Memory B cell (primary cell): ENCODE measurements at regions not wholly inside any gene's neighbourhood (a gene's known extent, or its start where the extent isn't known, plus 50 kb on each side); places are given as distances from the start of the nearest gene placed in this dataset.

ENCODE experiments used
- ATAC-seq: fragments of 150-1000 bp; cut with Tn5 transposase; 2 replicates; pipeline ENCODE4 v1.10.0; 2021; ENCODE audit warnings: low read depth, mild to moderate bottlenecking, moderate library complexity
- DNase-seq, 2 donors: peaks; one replicate each; pipeline ENCODE4 v3.0.0; 2022; ENCODE audit warnings: low spot score in 2 of 2
- H3K27ac Mint-ChIP-seq: one replicate; pipeline ENCODE4 v1.8.0; 2022; ENCODE audit warnings: mild to moderate bottlenecking, moderate library complexity, mixed read lengths
- H3K27me3 Mint-ChIP-seq: one replicate; pipeline ENCODE4 v1.8.0; 2022; ENCODE audit warnings: mixed read lengths
- H3K36me3 Mint-ChIP-seq: one replicate; pipeline ENCODE4 v1.8.0; 2022; ENCODE audit warnings: mild to moderate bottlenecking, mixed read lengths
- H3K4me1 Mint-ChIP-seq: one replicate; pipeline ENCODE4 v1.8.0; 2022; ENCODE audit warnings: mixed read lengths
- H3K4me3 Mint-ChIP-seq: one replicate; pipeline ENCODE4 v1.8.0; 2022; ENCODE audit warnings: mild to moderate bottlenecking, moderate library complexity, mixed read lengths
- H3K9me3 Mint-ChIP-seq: one replicate; pipeline ENCODE4 v1.8.0; 2022; ENCODE audit warnings: mixed read lengths

GRCh38 chr3:28868897-28869296, 412.0 kb upstream of the RBMS3 start:
- peaks cover 11% of the 10 kb centered on the region for H3K9me3 Mint-ChIP-seq
- no peak overlapping the region for H3K4me3 Mint-ChIP-seq
- no peaks in the 10 kb centered on the region for H3K4me1 Mint-ChIP-seq
- H3K27ac Mint-ChIP-seq = no peak overlapping the region
- DNase-seq (no peak), ATAC-seq (no peak)
- H3K27me3 Mint-ChIP-seq = no peaks in the 10 kb centered on the region
- no peaks in the 10 kb centered on the region for H3K36me3 Mint-ChIP-seq

GRCh38 chr3:28877912-28878311, 403.0 kb upstream of the RBMS3 start:
- no peak for ATAC-seq
- no peak overlapping the region for H3K4me3 Mint-ChIP-seq

DNA sequence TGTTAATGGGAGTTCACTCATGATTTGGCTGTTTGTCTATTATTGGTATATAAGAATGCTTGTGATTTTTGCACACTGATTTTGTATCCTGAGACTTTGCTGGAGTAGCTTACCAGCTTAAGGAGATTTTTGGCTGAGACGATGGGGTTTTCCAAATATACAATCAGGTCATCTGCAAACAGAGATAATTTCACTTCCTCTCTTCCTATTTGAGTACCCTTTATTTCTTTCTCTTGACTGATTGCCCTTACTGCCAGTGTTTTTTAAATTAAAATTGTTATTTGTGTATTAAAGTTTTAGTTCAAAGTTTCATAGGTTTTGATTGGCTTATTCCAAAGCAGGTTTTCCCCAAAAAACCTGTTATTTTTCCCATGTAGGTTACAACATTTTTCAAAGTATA, 390.5 kb upstream of the RBMS3 start:
- Mint-ChIP-seq H3K36me3 (no peaks in the 10 kb centered on the region), H3K4me1 (no peaks in the 10 kb centered on the region), H3K27me3 (no peaks in the 10 kb centered on the region), H3K27ac (no peak overlapping the region), H3K4me3 (no peak overlapping the region), H3K9me3 (no peaks in the 10 kb centered on the region)
- ATAC-seq (no peak), DNase-seq (no peak)

More at GRCh38 chr3:28877912-28878311, 403.0 kb upstream of the RBMS3 start:
- DNase-seq = no peak
- H3K27ac Mint-ChIP-seq = no peak overlapping the region
- no peaks in the 10 kb centered on the region for H3K4me1 Mint-ChIP-seq
- peaks cover 8% of the 10 kb centered on the region for H3K9me3 Mint-ChIP-seq
- H3K27me3 Mint-ChIP-seq = peaks cover 2% of the 10 kb centered on the region
- H3K36me3 Mint-ChIP-seq = no peaks in the 10 kb centered on the region

GRCh38 chr3:28891485-28891884, 389.4 kb upstream of the RBMS3 start:
- Mint-ChIP-seq H3K27me3 (no peaks in the 10 kb centered on the region), H3K4me3 (no peak overlapping the region), H3K4me1 (no peaks in the 10 kb centered on the region), H3K36me3 (no peaks in the 10 kb centered on the region), H3K27ac (no peak overlapping the region), H3K9me3 (no peaks in the 10 kb centered on the region)
- ATAC-seq (no peak), DNase-seq (no peak)

DNA sequence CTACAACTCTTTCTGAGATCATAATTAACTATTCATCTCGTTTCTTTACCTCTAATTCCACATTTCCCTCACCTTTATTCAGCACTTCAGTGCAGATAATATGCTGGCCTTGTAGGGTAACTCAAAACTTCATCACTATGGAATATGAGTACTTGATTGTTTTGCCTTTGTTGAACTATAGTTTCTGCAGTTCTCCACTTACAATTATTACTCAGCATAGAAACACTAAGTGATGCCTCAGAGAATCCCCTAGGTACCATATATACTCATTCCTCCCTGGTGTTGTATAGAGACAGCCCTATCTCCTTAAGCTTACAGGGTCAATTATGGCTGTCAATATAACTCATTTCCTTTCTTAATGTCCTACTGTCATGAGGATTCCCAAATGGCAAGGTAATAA, 380.6 kb upstream of the RBMS3 start:
- no peaks in the 10 kb centered on the region for H3K9me3 Mint-ChIP-seq
- no peaks in the 10 kb centered on the region for H3K27me3 Mint-ChIP-seq
- H3K27ac Mint-ChIP-seq = no peak overlapping the region
- H3K36me3 Mint-ChIP-seq = no peaks in the 10 kb centered on the region
- no peaks in the 10 kb centered on the region for H3K4me1 Mint-ChIP-seq
- no peak overlapping the region for H3K4me3 Mint-ChIP-seq
- ATAC-seq (no peak), DNase-seq (no peak)

DNA sequence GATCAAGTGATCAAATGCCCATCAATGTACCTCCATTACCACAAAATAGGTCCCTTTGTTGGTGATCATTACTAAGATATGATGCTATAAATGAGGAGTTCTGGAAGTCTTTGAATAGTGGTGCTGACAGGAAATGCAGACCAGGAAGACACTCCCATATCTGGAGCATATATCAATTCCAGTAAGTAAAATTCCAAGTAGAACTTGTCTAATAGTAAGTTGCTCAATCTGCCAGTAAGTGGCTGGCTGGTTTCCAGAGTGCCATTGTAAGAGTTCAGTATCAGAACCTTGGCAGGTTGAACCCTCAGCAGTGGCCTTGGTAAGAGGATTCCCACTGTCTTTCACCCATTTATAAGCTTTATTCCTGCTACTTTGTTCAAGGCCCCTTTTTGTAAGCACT, 379.9 kb upstream of the RBMS3 start:
- Mint-ChIP-seq H3K4me1 (no peaks in the 10 kb centered on the region), H3K4me3 (no peak overlapping the region), H3K27me3 (no peaks in the 10 kb centered on the region), H3K9me3 (no peaks in the 10 kb centered on the region), H3K27ac (no peak overlapping the region), H3K36me3 (no peaks in the 10 kb centered on the region)
- no peak for DNase-seq
- no peak for ATAC-seq

DNA sequence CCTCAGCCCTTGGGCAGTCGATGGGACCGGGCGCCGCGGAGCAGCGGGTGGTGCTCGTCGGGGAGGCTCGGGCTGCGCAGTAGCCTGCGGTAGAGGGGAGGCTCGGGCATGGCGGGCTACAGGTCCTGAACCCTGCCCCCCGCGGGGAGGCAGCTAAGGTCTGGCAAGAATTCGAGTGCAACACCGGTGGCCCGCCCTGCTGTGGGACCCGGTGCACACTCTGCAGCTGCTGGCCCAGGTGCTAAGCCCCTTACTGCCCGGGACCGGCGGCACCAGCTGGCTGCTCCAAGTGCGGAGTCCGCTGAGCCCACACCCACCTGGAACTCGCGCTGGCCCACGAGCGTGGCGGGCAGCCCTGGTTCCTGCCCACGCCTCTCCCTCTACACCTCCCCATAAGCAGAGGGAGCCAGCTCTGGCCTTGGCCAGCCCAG, 377.7 kb upstream of the RBMS3 start:
- no peak overlapping the region for H3K27ac Mint-ChIP-seq
- no peaks in the 10 kb centered on the region for H3K36me3 Mint-ChIP-seq
- no peaks in the 10 kb centered on the region for H3K4me1 Mint-ChIP-seq
- no peaks in the 10 kb centered on the region for H3K27me3 Mint-ChIP-seq
- peaks cover 2% of the 10 kb centered on the region for H3K9me3 Mint-ChIP-seq
- H3K4me3 Mint-ChIP-seq = no peak overlapping the region
- no peak for DNase-seq
- no peak for ATAC-seq

GRCh38 chr3:28905798-28906197, 375.1 kb upstream of the RBMS3 start:
- Mint-ChIP-seq H3K4me1 (no peaks in the 10 kb centered on the region), H3K9me3 (peaks cover 2% of the 10 kb centered on the region), H3K36me3 (no peaks in the 10 kb centered on the region), H3K4me3 (no peak overlapping the region), H3K27ac (no peak overlapping the region), H3K27me3 (no peaks in the 10 kb centered on the region)
- ATAC-seq = no peak
- no peak for DNase-seq

DNA sequence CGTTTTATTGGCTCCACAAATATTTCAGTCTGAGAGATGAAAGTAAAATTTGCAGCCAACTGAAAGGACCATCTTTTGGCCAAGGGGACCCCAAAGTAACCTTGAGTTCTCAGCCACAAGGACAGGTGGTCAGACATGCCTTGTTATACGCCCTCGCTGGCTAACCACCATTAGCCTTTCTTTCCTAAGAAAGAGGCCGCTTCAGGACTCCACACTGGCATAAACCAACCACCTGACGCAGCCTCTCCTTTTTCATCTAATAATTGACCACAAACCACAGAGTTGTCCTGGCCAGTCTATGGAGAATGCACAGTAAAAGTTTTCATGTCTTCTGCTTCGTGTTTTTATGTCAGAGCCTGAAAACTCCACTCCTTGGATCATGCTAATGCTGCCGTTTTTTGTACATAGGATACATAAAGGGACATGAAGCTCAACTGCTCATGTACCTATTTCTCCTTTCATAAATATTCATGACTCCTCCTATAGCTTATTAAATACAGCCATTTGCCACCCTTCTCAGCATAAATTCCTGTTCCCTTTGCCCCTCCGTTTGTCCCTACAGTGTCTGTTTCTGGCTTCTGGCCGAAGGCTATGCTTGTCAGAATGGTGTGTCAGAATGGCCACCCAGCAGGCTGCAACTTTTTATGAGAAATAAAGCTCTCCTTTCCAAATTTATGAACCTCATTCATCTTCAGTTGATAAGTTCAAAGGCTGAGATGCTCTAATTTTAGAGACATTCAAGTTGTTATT, 374.1 kb upstream of the RBMS3 start:
- no peaks in the 10 kb centered on the region for H3K4me1 Mint-ChIP-seq
- no peaks in the 10 kb centered on the region for H3K36me3 Mint-ChIP-seq
- ATAC-seq (no peak), DNase-seq (no peak)
- H3K4me3 Mint-ChIP-seq = no peak overlapping the region
- no peaks in the 10 kb centered on the region for H3K27me3 Mint-ChIP-seq
- peaks cover 2% of the 10 kb centered on the region for H3K9me3 Mint-ChIP-seq
- H3K27ac Mint-ChIP-seq = no peak overlapping the region

GRCh38 chr3:28907616-28908015, 373.3 kb upstream of the RBMS3 start:
- DNase-seq = no peak
- no peak overlapping the region for H3K27ac Mint-ChIP-seq
- peaks cover 2% of the 10 kb centered on the region for H3K9me3 Mint-ChIP-seq
- ATAC-seq = no peak
- no peaks in the 10 kb centered on the region for H3K36me3 Mint-ChIP-seq
- H3K27me3 Mint-ChIP-seq = no peaks in the 10 kb centered on the region
- no peak overlapping the region for H3K4me3 Mint-ChIP-seq
- H3K4me1 Mint-ChIP-seq = no peaks in the 10 kb centered on the region

- no peak for ATAC-seq
Observed at GRCh38 chr3:28912120-28912885, 368.6 kb upstream of the RBMS3 start.

DNA sequence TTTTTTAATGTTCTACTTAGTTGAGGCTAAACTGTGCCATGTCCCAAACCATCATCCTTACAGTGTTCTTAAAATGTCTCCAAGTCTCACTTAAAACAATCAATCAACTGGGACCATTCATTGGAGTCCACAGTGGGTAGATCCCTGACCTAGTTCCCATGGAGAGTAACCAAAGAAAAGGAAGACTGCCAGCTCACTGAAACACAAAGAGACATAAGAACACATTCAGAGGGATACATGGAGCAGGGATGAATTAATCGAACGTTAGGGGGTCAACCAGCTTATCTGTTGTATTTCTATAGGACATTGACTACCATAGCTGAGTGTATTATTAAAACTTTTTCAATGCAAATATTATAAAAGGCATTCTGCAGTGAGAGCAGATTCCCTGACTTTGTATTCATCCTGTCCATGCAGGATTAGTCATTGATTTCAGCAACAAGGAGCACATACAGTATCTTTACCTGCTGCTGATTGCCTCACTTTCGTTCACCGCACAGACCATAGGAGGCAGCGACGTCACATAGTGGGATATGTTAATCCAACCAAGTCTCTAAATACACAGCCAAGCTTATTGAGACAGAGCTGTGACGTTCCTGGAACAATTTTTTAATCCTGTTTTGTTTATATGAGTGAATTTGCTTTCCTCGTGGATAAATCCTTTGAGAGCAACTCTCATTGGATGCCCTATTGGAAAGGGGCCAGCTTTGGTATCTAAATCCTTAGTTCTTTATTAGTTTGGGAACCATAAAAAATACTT, 364.9 kb upstream of the RBMS3 start:
- Mint-ChIP-seq H3K27ac (no peak overlapping the region), H3K9me3 (no peaks in the 10 kb centered on the region), H3K4me3 (no peak overlapping the region), H3K27me3 (no peaks in the 10 kb centered on the region), H3K4me1 (peaks cover 6% of the 10 kb centered on the region), H3K36me3 (no peaks in the 10 kb centered on the region)
- no peak for DNase-seq
- no peak for ATAC-seq

More at GRCh38 chr3:28912120-28912885, 368.6 kb upstream of the RBMS3 start:
- H3K4me1 Mint-ChIP-seq = peaks cover 6% of the 10 kb centered on the region
- H3K4me3 Mint-ChIP-seq = no peak overlapping the region
- no peaks in the 10 kb centered on the region for H3K27me3 Mint-ChIP-seq
- peaks cover 2% of the 10 kb centered on the region for H3K9me3 Mint-ChIP-seq
- H3K36me3 Mint-ChIP-seq = no peaks in the 10 kb centered on the region
- no peak for DNase-seq
- H3K27ac Mint-ChIP-seq = no peak overlapping the region

DNA sequence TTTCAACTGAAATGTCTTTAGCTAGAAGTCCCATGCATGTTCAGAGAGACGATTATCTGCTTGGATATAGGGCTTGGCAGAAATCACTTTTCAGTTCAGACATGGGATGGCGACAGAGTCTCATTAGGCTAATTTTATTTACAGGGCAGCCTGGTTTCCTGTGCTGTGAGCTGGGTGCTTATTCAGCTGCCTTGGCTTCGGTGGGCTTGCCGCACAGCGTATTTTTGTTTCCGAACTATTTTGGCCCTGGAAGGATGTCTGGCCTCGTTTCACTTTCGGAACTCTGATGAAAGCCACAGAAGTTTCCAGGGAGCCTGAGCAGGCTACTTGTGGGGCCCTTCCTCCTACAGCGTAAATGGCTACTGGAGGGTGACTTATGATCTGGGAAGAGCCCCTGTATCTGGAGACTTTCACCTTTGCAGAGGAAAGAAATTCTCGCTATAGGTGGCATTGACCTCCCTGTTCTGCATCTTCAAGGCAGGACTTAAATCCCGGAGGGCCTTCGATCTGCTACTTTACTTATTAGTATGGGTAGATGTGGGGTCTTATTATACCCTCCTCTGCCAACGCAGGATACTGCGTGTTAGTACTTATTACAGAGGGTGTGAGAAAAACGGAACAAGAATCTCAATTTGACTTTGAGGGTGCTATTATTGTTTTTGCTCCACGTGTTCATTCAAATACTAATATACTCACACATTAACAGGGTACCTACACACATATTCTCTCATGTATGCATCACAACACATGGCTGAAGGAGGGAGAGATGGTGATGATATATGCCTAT, 364.0 kb upstream of the RBMS3 start:
- Mint-ChIP-seq H3K36me3 (no peaks in the 10 kb centered on the region), H3K27ac (peak overlapping the region; percentile 35), H3K4me1 (peaks cover 6% of the 10 kb centered on the region), H3K9me3 (no peaks in the 10 kb centered on the region), H3K27me3 (no peaks in the 10 kb centered on the region), H3K4me3 (peak overlapping the region; percentile 54)
- ATAC-seq = peak; percentile 48
- DNase-seq = no peak
